K562 (cell line): ENCODE measurements at regions not wholly inside any gene's neighbourhood (a gene's known extent, or its start where the extent isn't known, plus 50 kb on each side); places are given as distances from the start of the nearest gene placed in this dataset.

Experiments used
- ATAC-seq: fragments of 200-7000 bp; cut with Tn5 transposase; 3 replicates; pipeline ENCODE4 v1.9.1; 2020; ENCODE audit warnings: moderate library complexity
- BruUV-seq: library from RNA; stranded (reverse); fragments of 400-500 nt; replicated peaks from 2 replicates; lab custom pipeline; 2021; lab: Mats Ljungman, UMichigan
- CTCF ChIA-PET: fragments of 300-600 bp; formaldehyde crosslinking; extraction: SDS; loops from one replicate; lab custom pipeline; 2021; ENCODE audit warnings: low intra/inter-chr PET ratio; lab: Yijun Ruan, JAX
- POLR2A ChIA-PET: fragments of 300-600, 350-650 bp; sonication (Branson Sonifier 250); formaldehyde crosslinking; extraction: SDS; loops from one replicate; lab custom pipeline; 2021; ENCODE audit warnings: antibody characterized with exemption, inconsistent platforms; lab: Yijun Ruan, JAX
- DNase-seq, 4 experiments: peaks; one replicate each; pipeline versions ENCODE4 v3.0.0 to v3.0.0-alpha.2; 2011 to 2018; ENCODE audit warnings: low spot score in 3 of 4, mixed read lengths in 3 of 4; ENCODE audit errors: extremely low read depth in 1 of 4
- FAIRE-seq: peaks from 2 replicates; lab custom pipeline; 2011; peaks lifted over from hg19 to GRCh38; lab: Jason Lieb, UNC
- H2AFZ ChIP-seq: 2 replicates; pipeline ENCODE4 v1.6.0; 2011; ENCODE audit warnings: low read depth, low read length, control low read depth, inconsistent platforms
- H3K27ac ChIP-seq: fragments of 200-600 bp; 3 replicates; pipeline ENCODE4 v1.8.0; 2011; ENCODE audit warnings: low read depth, mild to moderate bottlenecking, control low read depth, inconsistent platforms, low read length, moderate library complexity, mixed read lengths; ENCODE audit errors: extremely low read depth
- H3K27me3 ChIP-seq, 2 experiments: fragments of 300-600 bp in 1 of 2; 2 replicates in 1 of 2; 3 replicates in 1 of 2; pipeline versions ENCODE4 v1.6.0 to v1.8.0; 2011; ENCODE audit warnings: inconsistent platforms in 2 of 2, low read length in 2 of 2, mild to moderate bottlenecking in 1 of 2, mixed read lengths in 1 of 2, moderate library complexity in 1 of 2; ENCODE audit not compliant: control insufficient read depth in 2 of 2, insufficient read depth in 2 of 2
- H3K36me3 ChIP-seq: fragments of 300-600 bp; 3 replicates; pipeline ENCODE4 v1.8.0; 2011; ENCODE audit warnings: mild to moderate bottlenecking, low read length, inconsistent platforms; ENCODE audit not compliant: control insufficient read depth, insufficient read depth
- H3K4me1 ChIP-seq, 2 experiments: fragments of 200-600 bp in 1 of 2; replicated peaks in 1 of 2; 2 replicates in 1 of 2; 3 replicates in 1 of 2; pipeline versions ENCODE4 v1.5.1 to v1.8.0; 2011; ENCODE audit warnings: inconsistent platforms in 2 of 2, low read length in 2 of 2, mild to moderate bottlenecking in 1 of 2, mixed read lengths in 1 of 2, moderate library complexity in 1 of 2; ENCODE audit not compliant: control insufficient read depth in 2 of 2, insufficient read depth in 2 of 2
- H3K4me2 ChIP-seq: 2 replicates; pipeline ENCODE4 v1.6.1; 2011; ENCODE audit warnings: low read length, control low read depth, inconsistent platforms, mixed read lengths; ENCODE audit not compliant: insufficient read depth
- H3K4me3 ChIP-seq: fragments of 200-600 bp; sonication (generic), shearing (Covaris generic); 2 replicates; pipeline ENCODE4 v1.5.1; 2016; ENCODE audit warnings: control low read depth, inconsistent platforms
- H3K79me2 ChIP-seq: fragments of 200-600 bp; 3 replicates; pipeline ENCODE4 v1.8.0; 2011; ENCODE audit warnings: low read length, inconsistent platforms; ENCODE audit not compliant: control insufficient read depth, insufficient read depth
- H3K9ac ChIP-seq, 2 experiments: 2 replicates each; pipeline versions ENCODE4 v1.6.0 to v1.6.1; 2011; ENCODE audit warnings: low read depth in 2 of 2, low read length in 2 of 2, control low read depth in 1 of 2, inconsistent platforms in 1 of 2, mild to moderate bottlenecking in 1 of 2, mixed read lengths in 1 of 2; ENCODE audit not compliant: insufficient read depth in 1 of 2
- H3K9me1 ChIP-seq: one replicate; pipeline ENCODE4 v1.6.0; 2011; ENCODE audit warnings: inconsistent platforms, mild to moderate bottlenecking, low read length, moderate library complexity; ENCODE audit not compliant: control insufficient read depth, insufficient read depth
- H3K9me3 ChIP-seq: replicated peaks from 2 replicates; pipeline ENCODE4 v1.5.1; 2011; ENCODE audit warnings: low read depth, low read length, inconsistent platforms; ENCODE audit not compliant: control insufficient read depth, insufficient read depth
- H4K20me1 ChIP-seq: replicated peaks from 2 replicates; pipeline ENCODE4 v1.6.1; 2011; ENCODE audit warnings: low read length, inconsistent platforms, mixed read lengths; ENCODE audit not compliant: control insufficient read depth, insufficient read depth
- CEBPB ChIP-seq: fragments of 450-650 bp; IDR thresholded peaks from 2 replicates; pipeline ENCODE4 v1.6.1; 2016; ENCODE audit warnings: missing genetic modification characterization, missing compliant biosample characterization
- ETV5 ChIP-seq: sonication (generic); formaldehyde crosslinking; IDR thresholded peaks from 2 replicates; pipeline ENCODE4 v1.4.0; 2020; ENCODE audit warnings: low read depth, mild to moderate bottlenecking, missing genetic modification reagents
- EZH2 ChIP-seq: IDR thresholded peaks from 2 replicates; pipeline ENCODE4 v1.6.1; 2012; ENCODE audit warnings: low read depth, mild to moderate bottlenecking, inconsistent platforms, low read length, borderline replicate concordance
- MIER1 ChIP-seq: fragments of 450-650 bp; IDR thresholded peaks from 2 replicates; pipeline ENCODE4 v1.6.1; 2016; ENCODE audit warnings: antibody characterized with exemption, mild to moderate bottlenecking, low read depth
- NBN ChIP-seq: fragments of 450-650 bp; IDR thresholded peaks from 2 replicates; pipeline ENCODE4 v1.6.1; 2016; ENCODE audit warnings: low read depth, mild to moderate bottlenecking
- PCBP1 ChIP-seq: fragments of 200-400 bp; formaldehyde crosslinking; IDR thresholded peaks from 2 replicates; pipeline ENCODE4 v1.6.1; 2018; ENCODE audit warnings: mild to moderate bottlenecking, low read depth, low read length; ENCODE audit not compliant: poor library complexity, severe bottlenecking
- POLR2AphosphoS2 ChIP-seq: IDR thresholded peaks from 2 replicates; pipeline ENCODE4 v1.6.1; 2012; ENCODE audit warnings: low read length, improper control_type of control experiment
- PTTG1 ChIP-seq: fragments of 450-650 bp; IDR thresholded peaks from 2 replicates; pipeline ENCODE4 v1.6.1; 2016; ENCODE audit warnings: low read depth, mild to moderate bottlenecking, missing genetic modification characterization, missing compliant biosample characterization
- RBBP5 ChIP-seq: fragments of 200-600 bp; sonication (generic); IDR thresholded peaks from 2 replicates; pipeline ENCODE4 v1.6.1; 2012; ENCODE audit warnings: borderline replicate concordance, mild to moderate bottlenecking, low read length, control low read depth, inconsistent platforms; ENCODE audit not compliant: insufficient read depth, poor library complexity, severe bottlenecking
- SIN3B ChIP-seq: fragments of 450-650 bp; IDR thresholded peaks from 2 replicates; pipeline ENCODE4 v1.6.1; 2017; ENCODE audit warnings: low read depth, mild to moderate bottlenecking, moderate library complexity
- SIX5 ChIP-seq, 2 experiments: IDR thresholded peaks; 2 replicates each; pipeline ENCODE4 v1.6.1; 2011; ENCODE audit warnings: low read length in 2 of 2, borderline replicate concordance in 1 of 2, low read depth in 1 of 2, mild to moderate bottlenecking in 1 of 2, moderate library complexity in 1 of 2; ENCODE audit not compliant: insufficient read depth in 1 of 2
- SRF ChIP-seq, 2 experiments: fragments of 250-450, 450-650 bp in 1 of 2; sonication (Bioruptor Pico) in 1 of 2; sonication (generic) in 1 of 2; formaldehyde crosslinking; IDR thresholded peaks; 2 replicates each; pipeline versions ENCODE4 v1.5.0 to v1.5.1; 2020 to 2022; ENCODE audit warnings: mild to moderate bottlenecking in 1 of 2, missing genetic modification reagents in 1 of 2
- SRSF3 ChIP-seq: fragments of 200-400 bp; formaldehyde crosslinking; IDR thresholded peaks from 2 replicates; pipeline ENCODE4 v1.6.1; 2016; ENCODE audit warnings: mild to moderate bottlenecking, low read length, moderate library complexity; ENCODE audit not compliant: insufficient read depth
- TGIF2 ChIP-seq: sonication (generic); formaldehyde crosslinking; IDR thresholded peaks from 2 replicates; pipeline ENCODE4 v1.8.1; 2022; ENCODE audit warnings: mild to moderate bottlenecking, missing genetic modification reagents, moderate library complexity
- ZNF280A ChIP-seq: fragments of 450-650 bp; IDR thresholded peaks from 2 replicates; pipeline ENCODE4 v1.6.1; 2018; ENCODE audit warnings: mild to moderate bottlenecking, low read depth; ENCODE audit not compliant: partially characterized antibody
- ZNF41 ChIP-seq: fragments of 250-450 bp; sonication (Bioruptor Pico); conservative IDR thresholded peaks from 2 replicates; pipeline ENCODE4 v1.4.0; 2020; ENCODE audit warnings: mild to moderate bottlenecking
- ZNF511 ChIP-seq: sonication (generic); formaldehyde crosslinking; IDR thresholded peaks from 2 replicates; pipeline ENCODE4 v1.8.0; 2022; ENCODE audit warnings: mild to moderate bottlenecking, missing genetic modification reagents
- WGBS: fragments of 100-300 bp; shearing (Covaris generic); methylation state at CpG from one replicate; pipeline ENCODE4 v1.1.6; 2016; ENCODE audit warnings: low coverage, mixed read lengths; ENCODE audit not compliant: insufficient coverage; ENCODE audit errors: missing lambda C conversion rate; 5-methylcytosine and 5-hydroxymethylcytosine counted together
- in situ Hi-C: fragments of 300-500 bp; cut with MboI; formaldehyde crosslinking; loops from 4 replicates; pipeline ENCODE4 v1.15.0; 2018; ENCODE audit warnings: inconsistent platforms, mixed read lengths
- intact Hi-C: fragments of 100-400 bp; cut with micrococcal nuclease; formaldehyde crosslinking; loops from 2 replicates; pipeline ENCODE4 v1.14.2; 2022

- no peak for TF ChIP-seq NBN
- TF ChIP-seq SRF (CRISPR knock-in tag; IDR thresholded peaks at IDR 0.05), result no peak
- TF ChIP-seq TGIF2 (CRISPR knock-in tag), result no peak
- no peak for TF ChIP-seq SRSF3
- TF ChIP-seq EZH2, result no peak
- no peak for TF ChIP-seq ZNF511 (CRISPR knock-in tag)
These were observed 167.9 kb upstream of the SYNCRIP start (continued) for GRCh38 chr6:85810558-85810957.

GRCh38 chr6:85803721-85804120 is 161.0 kb upstream of the SYNCRIP start:
- no TSS peak for BruUV-seq
- no peak for ATAC-seq

More at GRCh38 chr6:85803721-85804120, 161.0 kb upstream of the SYNCRIP start:
- DNase-seq (no peak), FAIRE-seq (no peak)
- Histone ChIP-seq H3K4me3 (no peak overlapping the region), H4K20me1 (no peaks in the 10 kb centered on the region), H3K27ac (no peak overlapping the region), H2AFZ (no peak overlapping the region), H3K9me3 (no peaks in the 10 kb centered on the region), H3K27me3 (no peaks in the 10 kb centered on the region), H3K79me2 (no peaks in the 10 kb centered on the region), H3K4me1 (no peaks in the 10 kb centered on the region), H3K9ac (no peak overlapping the region), H3K4me2 (no peak overlapping the region), H3K36me3 (no peaks in the 10 kb centered on the region), H3K9me1 (no peaks in the 10 kb centered on the region)
- POLR2A ChIA-PET, result no interaction called here
- TF ChIP-seq SIN3B (no peak), PTTG1 (tag) (no peak), CEBPB (tag) (no peak), MIER1 (no peak), ZNF280A (no peak), RBBP5 (no peak), SIX5 (IDR thresholded peaks at IDR 0.05; ENCODE audit: borderline replicate concordance in 1 of 2, insufficient read depth in 1 of 2, low read depth in 1 of 2, low read length in 2 of 2) (no peak), ZNF41 (no peak), ETV5 (CRISPR knock-in tag) (no peak), PCBP1 (no peak), POLR2AphosphoS2 (no peak)
- 0% methylated on average over 1 of the region's 1 CpG for WGBS
- CTCF ChIA-PET, result no interaction called here
- intact Hi-C loops (no loop called here), in situ Hi-C loops (no loop called here)
